ENCODE measurements at regions not wholly inside any gene's neighbourhood (a gene's known extent, or its start where the extent isn't known, plus 50 kb on each side); places are given as distances from the start of the nearest gene placed in this dataset.

DNA sequence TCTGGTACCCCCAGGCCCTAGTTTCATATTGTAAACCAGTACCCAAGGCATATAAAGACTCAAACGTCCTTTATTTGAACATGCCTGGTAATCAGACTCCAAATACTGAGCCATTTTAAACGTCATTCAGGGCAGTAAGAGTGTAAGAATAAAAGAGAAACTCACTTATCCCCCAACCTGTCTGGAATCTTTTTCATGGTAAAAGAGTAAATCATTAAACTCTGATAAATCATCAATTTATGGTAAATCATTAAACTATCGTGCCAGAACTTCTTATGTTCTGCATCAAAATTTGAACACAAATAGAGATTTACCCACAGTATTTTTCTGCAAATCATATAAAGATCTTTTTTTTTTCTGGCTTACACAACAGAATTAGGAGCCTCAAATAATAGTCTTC, 734.3 kb upstream of the POT1 start:
- no peak for DNase-seq (ENCODE audit: low read depth)

DNA sequence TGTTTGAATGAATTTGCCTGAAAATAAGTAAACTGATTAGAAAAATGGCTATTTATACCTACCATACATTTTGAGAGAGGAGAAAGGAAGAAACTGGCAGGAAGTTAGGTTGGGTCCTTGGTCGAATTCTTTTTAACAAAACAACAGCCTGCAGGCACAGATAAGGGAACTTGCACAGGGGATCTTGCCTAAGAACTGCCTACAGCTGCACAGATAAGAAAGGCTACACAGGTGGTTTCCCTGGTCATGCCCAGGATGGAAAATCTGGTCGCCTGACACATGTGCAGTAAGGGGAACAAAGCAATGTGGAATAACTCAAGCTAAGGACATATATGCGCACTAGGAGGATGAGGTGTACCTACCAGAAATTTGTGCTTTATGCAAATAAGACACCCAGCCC, 732.1 kb upstream of the POT1 start:
- no peak for DNase-seq (ENCODE audit: low read depth)

DNA sequence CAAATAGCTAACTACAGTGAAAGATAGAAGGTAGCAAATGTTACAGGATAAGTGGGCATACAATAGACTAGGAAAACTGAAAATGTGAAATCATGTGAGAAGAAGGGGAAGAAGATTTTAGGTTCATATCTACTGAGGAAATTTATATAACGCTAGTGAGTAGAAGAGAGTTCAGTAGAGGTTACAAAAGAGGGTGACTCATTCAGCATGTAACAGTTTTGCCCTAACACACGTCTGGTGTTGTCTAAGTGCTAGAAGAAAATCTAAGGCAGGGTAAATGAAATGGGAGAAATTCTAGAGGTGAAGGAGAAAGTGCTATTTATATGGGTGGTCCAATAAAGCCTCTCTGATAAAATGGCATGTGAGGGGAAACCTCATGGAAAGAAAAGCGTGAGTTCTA, 731.4 kb upstream of the POT1 start:
- DNase-seq (ENCODE audit: low read depth): no peak

DNA sequence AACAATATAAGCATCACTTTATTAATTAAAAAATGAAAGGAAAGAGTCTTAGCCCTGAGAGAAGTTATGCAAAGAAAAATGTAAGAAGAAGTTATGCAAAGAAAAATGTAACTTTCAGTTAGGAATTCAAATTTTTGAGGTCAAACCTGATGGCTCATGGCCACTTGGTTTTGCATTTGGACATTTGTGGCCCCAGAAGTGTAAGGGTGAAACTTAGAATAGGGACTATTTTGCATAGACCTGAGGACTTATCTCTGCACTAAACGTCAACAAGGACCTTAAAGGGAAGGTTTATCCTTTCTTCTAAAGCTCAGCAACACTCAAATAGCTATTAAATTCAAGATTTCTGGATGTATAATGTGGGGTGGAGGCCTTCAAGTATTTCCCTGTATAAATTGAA, 724.5 kb upstream of the POT1 start:
- DNase-seq (ENCODE audit: low read depth): no peak

DNA sequence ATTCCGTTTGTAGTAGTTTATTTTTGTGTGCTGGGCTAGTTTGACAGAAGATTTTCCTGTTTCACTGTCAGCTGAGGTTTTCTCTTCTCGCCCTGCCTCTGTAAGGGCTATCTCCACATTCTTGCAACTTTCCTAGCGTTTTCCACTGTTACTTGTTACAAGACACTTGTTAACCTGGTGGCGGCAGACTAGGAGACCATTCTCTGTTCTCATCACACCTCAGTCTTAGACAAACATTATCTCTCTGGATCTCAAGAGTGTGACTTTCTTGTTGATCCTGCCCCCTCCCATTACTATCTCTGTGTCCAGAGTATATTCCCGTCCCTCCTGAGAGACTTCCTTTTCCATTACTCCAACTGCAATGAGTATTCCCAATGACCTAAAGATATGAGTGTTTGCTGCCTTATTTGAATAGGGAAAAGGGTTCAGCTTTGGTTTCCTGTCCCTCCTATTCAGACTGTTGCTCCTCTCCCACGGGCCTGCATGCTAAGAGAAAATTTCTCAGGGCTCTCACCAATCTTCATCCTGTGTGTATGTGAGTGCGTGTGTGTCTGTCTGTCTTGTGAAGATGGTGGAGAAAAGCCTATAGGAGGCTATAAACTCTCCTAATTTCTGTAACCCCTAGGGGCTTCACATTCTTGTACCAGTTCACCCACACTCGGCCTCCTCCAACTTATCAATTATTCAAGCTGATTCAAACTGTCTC, 722.4 kb upstream of the POT1 start:
- DNase-seq (ENCODE audit: low read depth): no peak

DNA sequence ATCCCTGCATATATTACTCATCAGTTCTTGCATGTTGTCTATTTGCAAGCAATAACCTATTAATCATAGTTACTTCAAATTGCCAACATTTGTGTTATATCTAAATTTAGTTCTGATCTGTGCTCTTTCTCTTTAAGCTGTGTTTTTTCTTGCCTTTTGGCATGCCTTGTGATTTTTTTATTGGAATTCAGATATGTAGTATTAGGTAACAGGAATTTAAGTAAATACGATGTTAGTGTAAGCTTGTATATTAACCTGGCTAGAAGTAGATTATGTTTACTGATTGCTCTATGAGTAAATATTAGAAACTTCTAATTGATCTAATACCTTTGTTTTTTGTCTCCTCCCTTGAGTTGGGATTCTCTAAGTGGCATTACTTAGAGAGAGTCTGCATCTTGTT, 718.9 kb upstream of the POT1 start:
- DNase-seq (ENCODE audit: low read depth): no peak

DNA sequence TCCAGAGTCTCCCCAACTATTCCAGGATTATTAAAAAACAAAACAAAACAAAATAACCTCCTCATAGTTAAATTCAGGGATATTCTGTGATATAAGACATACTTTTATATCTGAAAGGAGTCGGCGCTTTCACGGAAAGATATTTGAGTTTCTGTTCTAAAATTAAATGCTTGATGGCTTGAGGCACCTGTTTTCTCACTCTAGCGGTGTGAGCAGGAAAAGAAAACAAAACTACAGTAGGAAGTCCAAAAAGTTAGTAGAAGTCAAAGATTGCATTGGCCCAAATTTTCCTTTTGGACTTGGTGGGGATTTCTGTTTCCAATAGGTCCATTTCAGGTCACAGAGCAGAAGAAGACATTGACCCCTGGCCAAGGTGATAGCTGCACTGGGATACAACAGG, 716.1 kb upstream of the POT1 start:
- no peak for DNase-seq (ENCODE audit: low read depth)

DNA sequence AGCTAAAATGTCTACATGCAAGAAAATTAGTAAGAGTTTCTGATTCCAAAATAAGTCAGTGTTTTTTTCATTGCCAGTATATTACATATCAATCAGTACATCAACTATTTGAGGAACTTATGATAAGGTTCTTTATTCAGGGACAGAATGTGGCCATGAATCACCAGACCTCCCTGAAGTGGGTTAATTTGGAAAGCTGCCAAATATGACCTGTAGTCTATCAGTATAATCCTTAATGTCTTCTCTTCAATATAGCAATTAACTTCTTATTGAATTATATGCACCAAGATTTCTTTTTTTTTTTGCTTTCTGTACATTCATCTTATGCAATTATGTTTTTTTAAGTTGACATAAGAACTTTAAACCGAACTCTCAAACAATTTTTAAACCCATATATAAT, 714.5 kb upstream of the POT1 start:
- no peak for DNase-seq (ENCODE audit: low read depth)

DNA sequence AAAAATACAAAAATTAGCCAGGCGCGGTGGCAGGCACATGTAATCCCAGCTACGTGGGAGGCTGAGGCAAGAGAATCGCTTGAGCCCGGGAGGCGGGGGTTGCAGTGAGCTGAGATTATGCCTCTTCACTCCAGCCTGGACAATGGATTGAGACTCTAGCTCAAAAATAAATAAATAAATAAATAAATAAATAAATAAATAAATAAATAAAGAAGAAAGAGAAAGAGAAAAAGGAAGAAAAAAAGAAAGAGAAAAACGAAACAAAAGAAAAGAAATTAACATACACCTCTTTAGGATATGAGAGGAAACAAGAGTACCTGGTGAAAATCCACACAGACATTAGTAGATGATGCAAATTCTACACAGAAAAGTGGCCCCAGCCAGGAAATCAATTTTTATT, 713.7 kb upstream of the POT1 start:
- DNase-seq (ENCODE audit: low read depth): no peak

DNA sequence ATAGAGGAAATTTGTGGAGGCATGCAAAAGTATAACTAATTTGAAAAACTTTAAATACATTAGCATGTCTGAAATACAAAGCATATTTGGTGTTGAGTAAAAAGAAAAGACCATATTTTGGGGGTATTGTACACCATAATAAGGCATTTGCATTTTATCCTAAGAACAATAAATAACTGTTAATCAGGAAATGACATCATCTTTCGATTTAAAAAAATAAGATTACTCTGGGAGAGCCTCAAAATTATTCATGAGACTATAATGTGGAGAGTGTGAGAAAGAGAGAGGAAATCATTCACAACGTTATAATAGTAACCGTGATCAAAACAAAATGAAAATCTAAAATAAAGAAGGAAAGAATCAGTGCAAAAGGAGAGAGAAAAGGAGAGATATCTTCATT, 712.3 kb upstream of the POT1 start:
- DNase-seq (ENCODE audit: low read depth): no peak

DNA sequence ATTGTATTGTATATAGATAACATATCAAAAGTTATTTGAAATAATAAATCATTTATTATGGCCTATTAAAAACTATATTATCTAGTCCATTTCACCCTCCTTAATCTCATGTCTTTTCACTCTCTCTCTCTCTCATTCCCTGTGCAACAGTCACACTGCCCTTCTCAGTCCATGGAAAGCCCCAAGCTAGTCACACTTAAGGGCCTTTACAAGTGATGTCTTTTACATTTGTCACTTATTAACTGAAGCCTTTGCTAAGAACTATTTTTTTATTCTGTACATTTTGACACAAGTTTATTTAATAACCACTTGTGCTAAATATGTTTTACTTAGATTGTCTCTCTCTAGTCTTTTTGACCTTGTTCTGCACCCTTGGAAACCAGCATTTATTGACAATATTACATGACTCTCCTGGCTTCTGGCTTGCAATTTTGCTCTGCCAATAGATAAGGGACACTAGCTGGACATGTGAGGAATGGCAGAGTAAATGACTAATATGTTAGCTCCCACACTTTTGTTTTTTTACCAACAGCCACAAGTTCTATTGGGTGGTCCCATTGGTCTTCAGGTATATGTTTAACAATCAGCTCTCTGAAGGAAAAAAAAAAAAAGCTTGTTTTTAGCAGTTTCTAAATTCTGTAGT, 706.8 kb upstream of the POT1 start:
- no peak for DNase-seq (ENCODE audit: low read depth)

DNA sequence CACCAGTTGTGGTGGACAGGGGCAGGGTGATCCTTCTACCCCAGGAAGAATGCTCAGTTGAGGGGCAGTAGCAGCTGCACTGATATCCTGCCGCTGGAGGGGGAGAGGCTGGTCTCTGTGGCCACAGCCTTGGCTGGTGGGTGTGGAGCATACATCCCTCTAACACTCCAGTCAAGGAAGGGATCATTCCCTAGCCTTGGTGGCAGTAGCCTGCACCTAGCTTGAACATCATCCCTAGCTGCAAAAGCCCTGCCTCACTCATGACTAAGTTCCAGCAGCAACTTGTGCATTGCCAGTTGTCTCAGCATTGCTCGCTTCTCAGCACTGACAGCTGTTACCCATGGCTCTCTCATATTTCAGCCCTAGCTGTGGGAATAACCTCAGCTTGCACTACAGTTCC, 688.9 kb upstream of the POT1 start:
- no peak for DNase-seq (ENCODE audit: low read depth)

DNA sequence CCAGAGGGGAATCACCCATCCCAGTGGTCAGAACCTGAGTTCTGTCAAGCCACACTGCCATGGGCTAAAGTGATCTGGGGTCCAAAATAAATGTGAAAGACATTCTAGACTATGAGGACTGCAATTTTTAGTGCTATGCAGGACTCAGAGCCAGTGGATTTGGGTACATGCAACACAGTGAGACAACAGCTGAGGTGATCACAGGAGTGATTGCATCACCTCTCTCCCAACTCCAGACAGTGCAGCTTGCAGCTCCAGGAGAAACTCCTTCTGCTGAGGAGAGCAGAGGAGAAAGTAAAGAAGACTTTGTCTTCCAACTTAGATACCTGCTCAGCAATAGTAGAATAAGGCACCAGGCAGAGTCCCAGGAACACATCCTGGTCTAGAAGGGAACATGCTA, 682.0 kb upstream of the POT1 start:
- DNase-seq (ENCODE audit: low read depth): no peak

DNA sequence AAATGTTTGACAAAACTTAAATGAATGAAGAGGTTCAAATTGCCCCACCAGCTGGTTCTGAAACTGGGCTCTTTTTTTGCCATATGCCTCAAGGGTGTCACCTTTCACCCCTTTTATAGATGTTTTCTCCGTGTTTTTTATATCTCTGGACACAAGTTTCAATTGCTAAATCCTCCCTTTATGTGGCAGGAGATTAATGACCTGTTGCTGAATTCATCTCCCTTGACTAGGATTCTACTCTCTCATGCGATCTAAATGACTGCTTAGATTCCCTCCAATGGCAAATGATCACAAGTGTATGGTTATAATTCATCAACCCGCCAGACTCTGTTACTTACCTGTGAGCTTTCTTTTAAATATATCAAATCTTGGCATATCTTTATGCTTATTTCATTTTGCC, 677.0 kb upstream of the POT1 start:
- no peak for DNase-seq (ENCODE audit: low read depth)

DNA sequence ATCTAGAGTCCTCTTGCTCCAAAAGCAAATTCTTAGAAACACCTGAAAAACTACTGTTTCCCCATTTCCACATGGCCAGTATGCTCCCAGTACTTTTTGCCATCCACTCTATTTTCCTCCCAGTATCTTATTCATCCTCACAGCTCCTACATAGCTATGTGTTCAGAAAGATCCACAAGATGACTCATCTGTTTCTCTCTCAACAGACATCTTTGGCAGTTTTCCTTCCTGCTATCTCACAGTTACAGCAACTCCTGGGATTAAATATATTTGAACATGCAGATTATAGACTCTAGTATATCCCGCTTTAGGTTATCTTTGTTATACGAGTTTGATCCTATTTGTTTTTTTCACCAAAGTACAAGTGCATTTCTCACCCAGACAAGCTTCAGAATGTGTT, 675.6 kb upstream of the POT1 start:
- DNase-seq (ENCODE audit: low read depth): peak; percentile 1

DNA sequence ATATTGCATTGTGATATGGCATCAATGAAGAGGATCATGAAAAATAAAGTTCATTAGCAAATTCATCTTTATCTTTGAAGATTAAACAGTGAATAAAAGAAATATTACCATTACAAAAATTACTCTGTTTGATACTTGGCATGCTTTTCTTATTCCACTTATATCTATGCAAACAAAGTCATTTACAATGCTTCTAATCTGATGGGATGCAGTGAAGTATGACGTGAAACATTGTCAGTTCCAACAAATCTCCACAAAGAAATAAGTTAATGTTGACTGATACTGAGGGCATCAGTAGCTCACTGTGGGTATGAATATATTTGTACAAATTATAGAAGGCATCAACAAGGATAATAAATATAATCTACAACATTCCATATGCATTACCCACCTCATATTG, 672.8 kb upstream of the POT1 start:
- no peak for DNase-seq (ENCODE audit: low read depth)

DNA sequence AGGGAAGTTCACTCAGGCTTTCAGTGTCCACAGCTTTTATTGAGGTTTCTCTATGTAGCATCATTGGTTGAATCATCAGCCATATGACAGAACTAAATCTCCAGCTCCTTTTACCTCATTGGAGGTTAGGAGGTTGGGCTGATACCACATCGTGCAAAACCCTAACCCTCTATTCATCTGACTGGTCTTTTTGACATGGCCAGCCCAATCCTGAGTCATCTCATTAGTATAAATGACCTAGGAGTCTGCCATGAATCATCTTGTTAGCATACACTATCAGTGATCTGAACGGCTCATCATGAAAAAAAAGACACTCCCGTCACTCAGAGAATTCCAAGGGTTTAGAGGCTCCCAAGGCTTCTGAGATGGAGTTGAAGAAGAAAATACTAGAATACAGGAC, 669.8 kb upstream of the POT1 start:
- no peak for DNase-seq (ENCODE audit: low read depth)

DNA sequence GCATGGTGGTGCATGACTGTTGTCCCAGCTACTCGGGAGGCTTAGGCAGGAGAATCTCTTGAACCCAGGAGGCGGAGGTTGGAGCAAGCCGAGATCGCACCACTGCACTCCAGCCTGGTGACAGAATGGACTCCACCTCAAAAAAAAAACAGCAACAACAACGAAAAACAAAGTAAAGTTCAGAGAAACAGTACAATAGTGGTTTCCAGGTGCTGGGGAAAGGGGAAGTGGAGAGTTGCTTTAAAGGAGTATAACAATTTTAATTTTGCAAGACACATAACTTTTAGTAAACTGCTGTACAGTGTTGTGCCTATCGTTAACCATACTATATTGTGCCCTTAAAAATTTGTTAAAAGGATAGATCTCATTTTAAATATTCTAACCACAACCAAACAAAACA, 662.7 kb upstream of the POT1 start:
- no peak for DNase-seq (ENCODE audit: low read depth)

DNA sequence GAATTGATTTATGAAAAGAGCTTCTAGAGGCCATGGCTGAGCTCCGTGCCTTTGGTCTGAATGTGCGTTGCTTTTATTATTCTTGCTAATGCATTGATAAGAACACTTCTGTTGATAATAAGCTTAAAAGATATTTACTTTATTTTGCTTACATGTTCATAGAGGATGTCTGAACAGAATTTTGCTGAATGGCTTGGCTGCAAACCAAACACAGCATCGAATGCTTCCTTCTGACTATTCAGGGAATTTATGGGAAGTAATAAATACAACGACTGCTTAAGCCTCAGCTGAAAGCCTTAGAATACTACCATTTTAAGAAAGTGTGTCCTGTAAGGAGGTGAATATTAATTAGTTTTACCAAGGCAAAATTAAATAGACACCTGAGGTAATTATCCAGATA, 643.5 kb upstream of the POT1 start:
- no peak for DNase-seq (ENCODE audit: low read depth)

DNA sequence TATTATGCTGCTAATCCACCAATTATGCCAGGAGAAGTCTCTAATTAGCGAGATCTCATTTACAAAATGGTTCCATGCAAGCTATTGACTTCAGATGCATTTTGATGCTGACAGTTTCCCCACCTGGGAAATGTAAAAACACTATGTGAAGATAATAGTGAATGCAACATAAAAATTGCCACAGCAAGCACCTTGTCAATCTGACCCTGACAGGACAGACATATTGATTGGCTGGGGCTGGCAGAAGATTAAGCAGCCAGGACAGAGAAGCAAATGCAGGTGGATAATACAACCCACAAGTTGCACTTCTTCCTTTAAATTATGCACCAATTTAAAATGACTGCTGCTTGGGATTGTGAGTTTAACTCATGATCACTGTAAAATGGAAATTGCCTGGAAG, 642.8 kb upstream of the POT1 start:
- DNase-seq (ENCODE audit: low read depth): no peak

DNA sequence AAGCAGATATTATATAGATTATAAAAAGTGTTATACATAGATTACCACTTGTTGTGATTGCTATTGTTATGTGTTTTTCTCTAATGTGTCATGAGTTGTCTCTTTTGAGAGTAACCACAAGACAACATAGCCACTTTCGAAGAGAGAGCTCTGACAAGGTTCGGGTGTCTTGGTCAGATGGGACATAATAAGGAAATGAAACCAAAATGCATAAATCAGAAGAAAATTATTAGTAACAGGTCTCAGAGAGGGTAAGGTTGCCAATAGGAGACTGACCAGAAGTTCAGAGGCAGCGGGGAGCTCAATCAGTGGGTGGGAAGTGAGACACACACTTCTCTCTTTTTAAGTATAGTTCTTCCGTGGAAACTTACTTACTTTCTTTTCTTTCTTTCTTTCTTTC, 639.2 kb upstream of the POT1 start:
- DNase-seq (ENCODE audit: low read depth): no peak

DNA sequence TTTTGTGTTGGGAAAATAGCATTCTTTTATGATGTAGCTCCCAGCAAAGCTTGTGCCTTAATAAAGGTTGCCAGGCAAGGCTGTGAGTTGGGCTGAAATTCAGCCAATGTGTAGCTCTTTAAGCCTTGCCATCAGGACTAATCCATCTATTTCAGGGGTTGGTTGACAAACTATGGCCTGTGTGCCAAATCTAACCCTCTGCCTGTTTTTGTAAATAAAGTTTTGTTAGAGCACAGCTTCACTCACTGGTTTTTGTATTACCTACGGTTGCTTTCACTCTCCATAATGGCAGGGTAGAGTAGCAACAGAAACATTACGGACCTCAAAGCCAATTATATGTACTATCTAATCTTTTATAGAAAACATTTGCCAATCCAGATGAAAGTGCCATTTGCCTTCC, 638.1 kb upstream of the POT1 start:
- no peak for DNase-seq (ENCODE audit: low read depth)

DNA sequence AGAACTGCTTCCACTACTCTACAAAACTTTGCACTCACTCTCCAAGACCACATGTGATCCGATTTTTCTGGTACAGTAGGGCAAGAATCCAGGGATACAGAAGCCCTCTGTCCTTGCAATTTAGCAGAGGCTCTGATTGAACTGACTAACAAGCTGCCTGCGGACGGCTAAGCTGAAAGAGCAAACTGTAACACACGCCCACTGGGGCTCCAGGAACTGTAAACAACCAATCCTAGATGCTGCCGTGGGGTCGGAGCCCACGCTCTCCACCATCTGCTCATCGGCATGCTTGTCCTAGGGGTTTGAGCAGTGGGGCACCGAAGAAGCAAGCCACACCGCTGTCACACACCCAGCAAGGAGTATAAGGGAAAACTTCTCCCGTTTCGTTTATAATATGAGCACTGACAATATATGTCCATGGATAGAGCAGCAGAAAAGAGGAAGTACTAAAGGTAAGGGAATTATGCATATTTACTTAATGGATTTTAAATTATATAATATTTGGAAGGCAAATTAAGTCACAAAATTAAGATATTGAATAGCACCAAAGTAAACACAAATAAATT, 634.4 kb upstream of the POT1 start:
- no peak for DNase-seq (ENCODE audit: low read depth)

DNA sequence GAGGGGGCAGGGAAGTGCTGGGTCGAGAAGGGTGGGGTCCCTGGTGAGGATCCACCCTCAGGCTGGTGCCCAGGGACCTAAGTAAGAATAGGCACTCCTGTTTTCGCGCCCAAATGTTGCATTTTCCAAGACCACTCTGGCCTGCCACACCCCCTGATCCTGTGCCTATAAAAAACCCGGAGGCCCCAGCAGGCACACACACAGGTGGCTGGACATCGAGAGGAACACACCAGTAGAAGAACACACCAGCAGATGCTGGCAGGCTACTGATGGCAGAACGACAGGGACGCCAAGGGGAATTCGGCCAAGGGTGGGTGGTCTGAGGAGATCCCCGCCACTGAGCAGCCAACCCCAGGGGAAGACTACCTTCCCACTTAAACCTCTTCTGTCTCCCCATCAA, 633.9 kb upstream of the POT1 start:
- no peak for DNase-seq (ENCODE audit: low read depth)
